NCI-H1105 (cell line): ENCODE measurements at regions not wholly inside any gene's neighbourhood (a gene's known extent, or its start where the extent isn't known, plus 50 kb on each side); places are given as distances from the start of the nearest gene placed in this dataset.

Experiments
- DNase-seq: peaks from one replicate; lab custom pipeline; 2025; lab: John Stamatoyannopoulos, UW

GRCh38 chr15:70473581-70474370, 289.6 kb downstream of the UACA start:
- DNase-seq: no peak

- DNase-seq: no peak
These were observed 291.8 kb downstream of the UACA start for GRCh38 chr15:70471517-70471916.

GRCh38 chr15:70470556-70471191, 292.7 kb downstream of the UACA start:
- no peak for DNase-seq

GRCh38 chr15:70469651-70470555, 293.5 kb downstream of the UACA start:
- DNase-seq: no peak

GRCh38 chr15:70469182-70469581, 294.2 kb downstream of the UACA start:
- DNase-seq: no peak

GRCh38 chr15:70466895-70467529, 296.3 kb downstream of the UACA start:
- DNase-seq: peak; percentile 61

- peak; percentile 6 for DNase-seq
These were observed 297.1 kb downstream of the UACA start for GRCh38 chr15:70466305-70466704.

- DNase-seq: no peak
These were observed 297.5 kb downstream of the UACA start for GRCh38 chr15:70465812-70466211.

GRCh38 chr15:70463453-70463834, 299.9 kb downstream of the UACA start:
- DNase-seq: no peak

- no peak for DNase-seq
These were observed 301.4 kb downstream of the UACA start for GRCh38 chr15:70461992-70462391.

GRCh38 chr15:70461017-70461416, 302.3 kb downstream of the UACA start:
- DNase-seq: no peak

- no peak for DNase-seq
These were observed 304.0 kb downstream of the UACA start for GRCh38 chr15:70459312-70459711.

- DNase-seq: no peak
These were observed 309.6 kb downstream of the UACA start for GRCh38 chr15:70453766-70454165.

- no peak for DNase-seq
These were observed 310.1 kb downstream of the UACA start for GRCh38 chr15:70453238-70453637.

GRCh38 chr15:70451821-70452653, 311.3 kb downstream of the UACA start:
- DNase-seq: no peak

- no peak for DNase-seq
These were observed 313.3 kb downstream of the UACA start for GRCh38 chr15:70450142-70450443.

GRCh38 chr15:70449311-70450141, 313.8 kb downstream of the UACA start:
- DNase-seq: no peak

- peak; percentile 87 for DNase-seq
These were observed 315.2 kb downstream of the UACA start for GRCh38 chr15:70447928-70448698.

GRCh38 chr15:70447521-70447920, 315.8 kb downstream of the UACA start:
- no peak for DNase-seq

- no peak for DNase-seq
These were observed 316.3 kb downstream of the UACA start for GRCh38 chr15:70447081-70447480.
